Testis (tissue), 2 donors: ENCODE measurements at regions not wholly inside any gene's neighbourhood (a gene's known extent, or its start where the extent isn't known, plus 50 kb on each side); places are given as distances from the start of the nearest gene placed in this dataset.

Experiments used
- DNase-seq: peaks from one replicate; pipeline ENCODE4 v3.0.0-alpha.2; 2019
- H3K27ac ChIP-seq, 2 donors: fragments of 200-600 bp; sonication (generic); one replicate each; pipeline ENCODE4 v1.5.1; 2019
- H3K27me3 ChIP-seq: fragments of 200-600 bp; sonication (generic); one replicate; pipeline ENCODE4 v1.5.1; 2019
- H3K36me3 ChIP-seq: fragments of 200-600 bp; sonication (generic); one replicate; pipeline ENCODE4 v1.5.1; 2017; ENCODE audit warnings: low read depth; ENCODE audit errors: missing control alignments
- H3K4me1 ChIP-seq: fragments of 200-600 bp; sonication (generic); one replicate; pipeline ENCODE4 v1.5.1; 2019
- H3K4me3 ChIP-seq, 2 donors: fragments of 200-600 bp; sonication (generic); one replicate each; pipeline ENCODE4 v1.5.1; 2017 to 2019
- H3K9me3 ChIP-seq: fragments of 200-600 bp; sonication (generic); one replicate; pipeline ENCODE4 v1.5.1; 2017
- CTCF ChIP-seq, 3 experiments: fragments of 450-650 bp in 2 of 3; fragments of 200-600 bp in 1 of 3; sonication (generic) in 1 of 3; IDR thresholded peaks; one replicate each; pipeline ENCODE4 v1.5.1; 2016 to 2019; ENCODE audit warnings: antibody characterized with exemption in 3 of 3, mild to moderate bottlenecking in 2 of 3, moderate library complexity in 1 of 3
- POLR2A ChIP-seq: fragments of 450-650 bp; IDR thresholded peaks from one replicate; pipeline ENCODE4 v1.6.1; 2017; ENCODE audit warnings: antibody characterized with exemption, mild to moderate bottlenecking, moderate library complexity
- WGBS, 2 donors: methylation state at CpG; one replicate each; pipeline ENCODE4 v1.1.5; 2018; 5-methylcytosine and 5-hydroxymethylcytosine counted together
- intact Hi-C: fragments of 100-400 bp; cut with DNase I; formaldehyde crosslinking; loops from one replicate; pipeline ENCODE4 v1.15.1; 2023; ENCODE audit warnings: low total_unique reads

GRCh38 chr15:88992912-88993376 is 79.8 kb upstream of the MFGE8 start:
- Histone ChIP-seq H3K4me3 (no peak overlapping the region), H3K4me1 (no peaks in the 10 kb centered on the region), H3K27me3 (no peaks in the 10 kb centered on the region), H3K9me3 (no peaks in the 10 kb centered on the region), H3K36me3 (no peaks in the 10 kb centered on the region), H3K27ac (no peak overlapping the region)
- no peak for DNase-seq
- intact Hi-C loops = no loop called here
- WGBS, 2 donors = 73 to 74% methylated on average over 7 of the region's 7 CpGs
- TF ChIP-seq POLR2A = no peak
- no peak for TF ChIP-seq CTCF (IDR thresholded peaks at IDR 0.05)

GRCh38 chr15:88993662-88994061 is 80.5 kb upstream of the MFGE8 start:
- no peaks in the 10 kb centered on the region for H3K4me1 ChIP-seq
- no peak overlapping the region for H3K27ac ChIP-seq
- no peak for DNase-seq
- no peak overlapping the region for H3K4me3 ChIP-seq
- WGBS, 2 donors = 88 to 93% methylated on average over 5 of the region's 5 CpGs
- intact Hi-C loops = no loop called here
- no peaks in the 10 kb centered on the region for H3K27me3 ChIP-seq
- no peaks in the 10 kb centered on the region for H3K9me3 ChIP-seq
- TF ChIP-seq CTCF (IDR thresholded peaks at IDR 0.05) (no peak), POLR2A (no peak)
- no peaks in the 10 kb centered on the region for H3K36me3 ChIP-seq

- WGBS, 2 donors = 93 to 97% methylated on average over 1 of the region's 1 CpG
- H3K9me3 ChIP-seq = no peaks in the 10 kb centered on the region
- intact Hi-C loops = no loop called here
- H3K4me1 ChIP-seq = no peaks in the 10 kb centered on the region
- no peaks in the 10 kb centered on the region for H3K36me3 ChIP-seq
- DNase-seq = no peak
- H3K27ac ChIP-seq = no peak overlapping the region
- no peak overlapping the region for H3K4me3 ChIP-seq
- H3K27me3 ChIP-seq = no peaks in the 10 kb centered on the region
- TF ChIP-seq CTCF (IDR thresholded peaks at IDR 0.05) (no peak), POLR2A (no peak)
These were observed 81.1 kb upstream of the MFGE8 start for GRCh38 chr15:88994286-88994685.

- H3K27me3 ChIP-seq = no peaks in the 10 kb centered on the region
- H3K36me3 ChIP-seq = no peaks in the 10 kb centered on the region
- intact Hi-C loops = no loop called here
- no peaks in the 10 kb centered on the region for H3K9me3 ChIP-seq
- 59 to 79% methylated on average over 3 of the region's 3 CpGs for WGBS, 2 donors
- H3K27ac ChIP-seq = no peak overlapping the region
- no peaks in the 10 kb centered on the region for H3K4me1 ChIP-seq
- no peak overlapping the region for H3K4me3 ChIP-seq
- DNase-seq = no peak
- TF ChIP-seq POLR2A (no peak), CTCF (IDR thresholded peaks at IDR 0.05) (no peak)
These were observed 82.3 kb upstream of the MFGE8 start for GRCh38 chr15:88995449-88995848.

GRCh38 chr15:88997531-88997930 is 84.4 kb upstream of the MFGE8 start:
- Histone ChIP-seq H3K27ac (no peak overlapping the region), H3K4me3 (no peak overlapping the region), H3K9me3 (no peaks in the 10 kb centered on the region), H3K27me3 (no peaks in the 10 kb centered on the region), H3K36me3 (no peaks in the 10 kb centered on the region), H3K4me1 (no peaks in the 10 kb centered on the region)
- intact Hi-C loops = no loop called here
- WGBS, 2 donors = 91 to 93% methylated on average over 3 of the region's 3 CpGs
- no peak for TF ChIP-seq CTCF (IDR thresholded peaks at IDR 0.05)
- TF ChIP-seq POLR2A = no peak
- DNase-seq = no peak
